Activated naive CD4-positive, alpha-beta T cell treated with anti-CD3 and anti-CD28 coated beads, Interleukin-2, amount 50 U/mL, for 16 hours (primary cell): ENCODE measurements at regions not wholly inside any gene's neighbourhood (a gene's known extent, or its start where the extent isn't known, plus 50 kb on each side); places are given as distances from the start of the nearest gene placed in this dataset.

Experiments used
- DNase-seq: peaks from one replicate; pipeline ENCODE4 v3.0.0-alpha.2; 2020

- DNase-seq = no peak
Measured at GRCh38 chr22:22421392-22421791, 87.2 kb downstream of the ZNF280B start.

GRCh38 chr22:22422629-22423112 lies 85.9 kb downstream of the ZNF280B start:
- DNase-seq = peak; percentile 70

DNA sequence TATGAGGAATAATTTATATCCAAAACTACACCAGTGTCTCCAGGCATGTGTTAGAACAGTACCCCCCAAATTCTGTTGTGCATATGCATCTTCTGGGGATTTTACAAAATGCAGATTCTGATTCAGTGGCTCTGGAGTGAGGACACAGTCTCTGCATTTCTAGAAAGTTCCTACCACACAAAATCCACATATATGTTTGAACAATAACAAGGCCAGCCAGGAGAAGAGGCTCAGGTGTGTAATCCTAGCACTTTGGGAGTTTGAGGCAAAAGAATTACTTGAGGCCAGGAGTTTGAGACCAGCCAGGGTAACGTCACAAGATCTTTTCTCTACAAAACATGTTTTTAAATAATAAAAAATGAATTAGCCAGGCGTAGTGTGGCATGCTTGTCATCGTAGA lies 84.9 kb downstream of the ZNF280B start:
- DNase-seq = no peak

DNA sequence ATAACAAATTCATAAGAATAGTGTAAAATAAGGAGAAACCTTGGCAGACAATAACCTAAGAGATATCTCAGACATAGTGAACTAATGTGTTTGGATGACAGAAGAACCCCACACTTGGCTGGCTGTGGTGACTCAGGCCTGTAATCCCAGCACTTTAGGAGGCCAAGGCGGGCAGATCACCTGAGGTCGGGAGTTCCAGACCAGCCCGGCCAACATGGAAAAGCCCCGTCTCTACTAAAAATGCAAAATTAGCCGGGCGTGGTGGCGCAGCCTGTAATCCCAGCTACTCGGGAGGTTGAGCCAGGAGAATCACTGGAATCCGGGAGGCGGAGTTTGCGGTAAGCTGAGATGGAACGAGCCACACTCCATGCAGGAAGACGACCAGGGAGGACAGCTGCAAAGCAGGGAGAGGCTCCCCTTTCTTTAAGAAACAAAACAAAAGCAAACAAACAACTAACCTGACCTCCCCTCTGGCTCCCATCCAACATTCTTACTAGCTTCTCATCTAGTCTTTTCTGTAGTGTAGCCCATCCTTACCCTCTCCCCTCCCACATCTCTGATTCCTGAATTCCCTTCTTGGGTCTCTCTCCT lies 84.2 kb downstream of the ZNF280B start:
- DNase-seq = no peak

GRCh38 chr22:22424956-22425355 lies 83.6 kb downstream of the ZNF280B start:
- DNase-seq = no peak

DNA sequence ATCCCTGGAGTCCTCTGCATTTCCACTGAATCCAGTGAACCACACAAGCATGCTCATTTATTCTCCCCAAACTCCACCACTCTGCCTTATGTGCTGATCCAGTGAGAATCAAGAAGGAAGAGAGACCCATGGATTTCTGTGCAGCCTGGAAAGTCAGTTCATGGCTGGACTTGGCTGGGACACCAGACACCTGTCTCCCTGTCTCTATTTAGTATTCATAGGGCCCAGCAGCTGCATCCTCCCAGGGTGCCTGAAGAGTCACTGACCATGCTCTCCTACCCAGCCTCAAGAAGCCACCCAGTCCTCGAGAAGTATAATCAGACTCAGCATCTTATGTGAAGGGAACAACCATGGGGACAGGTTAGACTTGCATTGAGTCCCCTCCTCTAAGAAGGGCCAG lies 83.2 kb downstream of the ZNF280B start:
- DNase-seq = no peak

GRCh38 chr22:22425783-22426624 lies 82.5 kb downstream of the ZNF280B start:
- no peak for DNase-seq

DNA sequence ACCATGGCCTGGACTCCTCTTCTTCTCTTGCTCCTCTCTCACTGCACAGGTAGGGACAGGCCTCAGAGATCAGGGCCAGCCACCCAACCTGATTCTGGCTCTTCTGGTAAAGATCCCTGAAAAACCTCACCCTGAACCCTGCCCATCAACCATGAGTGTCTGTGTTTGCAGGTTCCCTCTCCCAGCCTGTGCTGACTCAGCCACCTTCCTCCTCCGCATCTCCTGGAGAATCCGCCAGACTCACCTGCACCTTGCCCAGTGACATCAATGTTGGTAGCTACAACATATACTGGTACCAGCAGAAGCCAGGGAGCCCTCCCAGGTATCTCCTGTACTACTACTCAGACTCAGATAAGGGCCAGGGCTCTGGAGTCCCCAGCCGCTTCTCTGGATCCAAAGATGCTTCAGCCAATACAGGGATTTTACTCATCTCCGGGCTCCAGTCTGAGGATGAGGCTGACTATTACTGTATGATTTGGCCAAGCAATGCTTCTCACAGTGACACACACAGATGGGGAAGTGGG lies 80.9 kb downstream of the ZNF280B start:
- no peak for DNase-seq

GRCh38 chr22:22428222-22429098 lies 80.1 kb downstream of the ZNF280B start:
- no peak for DNase-seq

DNA sequence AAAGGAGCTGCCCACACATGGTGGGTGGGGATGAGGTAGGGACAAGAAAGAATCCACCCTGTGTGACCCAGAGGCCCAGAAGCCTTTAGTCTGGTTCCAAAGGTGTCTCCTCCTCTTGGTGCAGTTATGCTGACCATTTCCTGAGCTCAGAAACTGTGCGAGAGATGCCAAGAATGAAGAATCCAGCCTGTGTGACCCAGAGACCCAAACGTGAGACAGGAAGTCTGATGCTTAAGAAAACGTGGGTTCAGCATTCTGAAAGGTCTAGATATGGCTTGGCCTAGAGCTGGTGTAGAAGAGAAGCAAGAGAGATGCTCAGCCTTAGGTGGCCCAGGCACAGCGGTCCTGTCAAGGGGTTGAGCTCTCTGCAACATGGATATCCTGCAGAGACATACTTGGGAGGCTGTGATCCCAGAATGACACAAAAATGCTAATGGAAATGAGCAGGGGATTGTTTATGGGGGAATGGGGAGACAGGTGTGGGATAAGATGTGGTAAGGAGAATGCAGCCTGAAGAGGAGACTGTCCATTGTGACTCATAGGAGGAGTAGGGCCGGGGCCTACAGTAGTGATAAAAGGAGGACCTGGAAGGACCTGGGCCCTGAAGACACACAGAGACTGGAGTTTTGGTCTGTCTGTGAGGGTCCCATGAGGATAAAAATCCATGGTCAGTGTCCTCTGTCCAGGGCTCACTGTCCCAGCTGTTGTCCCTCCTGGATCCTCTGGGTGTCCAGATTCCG lies 79.0 kb downstream of the ZNF280B start:
- DNase-seq = no peak

DNA sequence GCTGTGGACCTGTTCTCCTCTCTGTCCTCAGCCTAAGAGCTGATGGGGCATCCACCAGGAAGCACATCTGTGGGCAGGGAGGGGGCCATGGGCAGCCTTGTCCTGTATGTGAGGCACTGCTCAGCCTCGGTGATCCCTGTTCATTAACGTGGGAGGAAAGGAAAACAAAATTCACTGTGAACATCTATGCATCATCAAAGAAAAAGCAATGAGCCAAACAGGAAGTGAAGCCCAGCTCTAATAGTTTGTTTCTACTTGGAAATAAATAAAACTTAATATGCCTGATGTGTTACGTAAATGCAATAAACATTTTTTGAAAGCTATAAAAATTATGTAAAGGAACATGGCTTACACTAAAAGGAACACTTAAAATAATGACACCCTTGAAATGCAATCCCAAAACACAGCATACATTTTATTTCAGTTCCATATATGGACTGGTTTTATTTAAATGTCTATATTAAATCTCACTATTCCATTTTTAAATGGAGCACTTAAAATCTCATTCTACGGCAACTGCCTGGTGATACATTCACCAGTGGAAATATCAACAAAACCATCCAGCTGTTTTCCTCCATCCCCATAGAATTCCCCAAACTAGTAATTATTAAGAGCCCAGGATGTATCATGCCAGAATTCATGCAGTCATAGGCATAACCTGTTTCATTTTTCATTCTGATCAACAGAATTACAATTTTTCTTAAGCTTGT lies 78.3 kb downstream of the ZNF280B start:
- no peak for DNase-seq

DNA sequence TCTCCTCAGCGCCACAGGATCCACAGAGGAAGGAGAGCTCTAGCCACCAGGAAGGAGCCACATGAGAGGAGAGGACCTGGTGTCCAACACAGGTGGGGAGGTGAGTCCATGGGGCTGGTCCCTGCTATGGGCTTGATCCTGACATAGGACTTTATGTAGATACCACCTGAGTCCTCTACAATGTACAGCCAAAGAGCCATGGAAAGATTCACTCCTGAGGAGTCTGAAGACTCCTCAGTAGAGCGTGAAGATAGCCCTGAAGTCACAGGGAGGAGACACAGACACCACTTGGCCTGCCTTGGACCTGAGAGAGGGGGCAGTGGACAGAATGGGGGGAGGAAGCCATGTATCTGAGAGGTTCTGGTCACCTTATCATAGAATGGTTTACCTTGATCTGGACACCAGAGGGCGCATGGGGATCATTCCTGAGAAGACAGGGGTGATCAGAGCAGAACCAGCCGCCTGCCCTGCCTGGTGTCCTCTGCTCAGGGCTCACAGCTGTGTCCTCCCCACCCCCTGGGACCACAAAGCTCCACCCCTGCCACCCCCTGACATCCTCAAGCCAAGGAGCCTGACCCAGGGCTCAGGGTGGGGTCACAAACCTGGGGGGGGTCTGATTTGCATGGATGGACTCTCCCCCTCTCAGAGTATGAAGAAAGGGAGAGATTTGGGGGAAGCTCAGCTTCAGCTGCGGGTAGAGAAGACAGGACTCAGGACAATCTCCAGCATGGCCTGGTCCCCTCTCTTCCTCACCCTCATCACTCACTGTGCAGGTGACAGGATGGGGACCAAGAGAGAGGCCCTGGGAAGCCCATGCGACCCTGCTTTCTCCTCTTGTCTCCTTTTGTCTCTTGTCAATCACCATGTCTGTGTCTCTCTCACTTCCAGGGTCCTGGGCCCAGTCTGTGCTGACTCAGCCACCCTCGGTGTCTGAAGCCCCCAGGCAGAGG lies 77.0 kb downstream of the ZNF280B start:
- peak; percentile 54 for DNase-seq

DNA sequence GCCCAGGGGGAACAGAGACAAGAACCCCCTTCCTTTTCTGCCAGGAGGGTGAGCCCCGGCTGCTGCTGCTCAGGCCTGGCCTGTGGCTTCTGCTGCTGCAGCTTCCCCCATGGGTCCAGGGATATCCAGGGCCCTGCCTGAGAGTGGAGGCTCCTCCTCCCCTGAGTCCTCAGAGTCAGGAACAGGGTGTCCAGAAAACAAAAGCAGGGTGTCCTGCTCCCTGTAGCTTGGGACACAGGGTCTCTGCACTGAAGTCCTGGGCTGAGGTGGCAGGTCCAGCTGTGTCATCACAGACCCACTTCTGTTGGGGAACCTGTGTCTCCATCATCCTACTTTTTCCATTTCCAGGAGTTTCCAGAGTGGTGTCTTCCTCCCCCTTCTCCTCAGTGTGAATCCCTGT lies 76.1 kb downstream of the ZNF280B start:
- DNase-seq = no peak

- no peak for DNase-seq
Measured at GRCh38 chr22:22432937-22433336, 75.6 kb downstream of the ZNF280B start.

- DNase-seq = no peak
Measured at GRCh38 chr22:22433770-22434169, 74.8 kb downstream of the ZNF280B start.
